ENCODE measurements at regions not wholly inside any gene's neighbourhood (a gene's known extent, or its start where the extent isn't known, plus 50 kb on each side); places are given as distances from the start of the nearest gene placed in this dataset.

DNA sequence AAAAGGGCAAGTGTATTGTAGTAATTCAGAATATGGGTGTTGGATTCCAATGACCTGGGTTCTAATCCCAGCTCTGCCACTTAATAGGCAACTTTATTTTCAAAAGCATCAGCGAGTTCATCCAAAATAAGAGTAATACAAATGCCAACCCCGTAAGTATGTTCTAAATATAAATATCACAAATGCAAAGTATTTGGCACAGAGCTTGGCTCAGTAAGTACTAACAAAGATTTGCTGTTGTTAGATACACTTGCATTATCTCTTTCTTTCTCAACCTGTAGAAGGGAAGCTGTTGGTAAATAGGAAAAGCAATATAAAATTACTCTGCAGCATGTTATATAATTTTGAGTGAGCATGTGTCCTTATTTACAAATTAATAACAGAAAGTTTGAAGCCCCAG is 1302.6 kb upstream of the FAM98A start:
- no peak for TF ChIP-seq CTCF (IDR thresholded peaks at IDR 0.05)
- TF ChIP-seq EP300 (IDR thresholded peaks at IDR 0.05), result no peak
